Panc1 (cell line): ENCODE measurements at regions not wholly inside any gene's neighbourhood (a gene's known extent, or its start where the extent isn't known, plus 50 kb on each side); places are given as distances from the start of the nearest gene placed in this dataset.

Experiments used
- ATAC-seq: fragments of 200-7000 bp; cut with Tn5 transposase; 2 replicates; pipeline ENCODE4 v1.9.1; 2020; ENCODE audit warnings: mild to moderate bottlenecking, moderate library complexity
- BruUV-seq: library from RNA; stranded (reverse); fragments of 400-500 nt; replicated peaks from 2 replicates; lab custom pipeline; 2021; lab: Mats Ljungman, UMichigan
- CTCF ChIA-PET: fragments of 300-600 bp; sonication (Branson Sonifier 250); formaldehyde crosslinking; loops from one replicate; lab custom pipeline; 2022; ENCODE audit warnings: antibody characterized with exemption; lab: Charles Lee
- POLR2A ChIA-PET: fragments of 300-600 bp; sonication (Branson Sonifier 250); formaldehyde crosslinking; loops from one replicate; lab custom pipeline; 2022; ENCODE audit warnings: antibody characterized with exemption; lab: Charles Lee
- DNase-seq: peaks from one replicate; pipeline ENCODE4 v3.0.0-alpha.2; 2010; ENCODE audit warnings: low read depth, low spot score
- H3K27ac ChIP-seq: 2 replicates; pipeline ENCODE4 v1.5.1; 2011; ENCODE audit warnings: mild to moderate bottlenecking, low read length, inconsistent platforms
- H3K27me3 ChIP-seq: fragments of 200-500 bp; sonication (Bioruptor generic); 2 replicates; pipeline ENCODE4 v1.6.0; 2014; ENCODE audit warnings: low read length, inconsistent platforms; ENCODE audit not compliant: control insufficient read depth, insufficient read depth
- H3K36me3 ChIP-seq: fragments of 200-500 bp; sonication (Bioruptor generic); 2 replicates; pipeline ENCODE4 v1.5.1; 2014; ENCODE audit warnings: inconsistent platforms, mild to moderate bottlenecking, low read length, moderate library complexity; ENCODE audit not compliant: control insufficient read depth, insufficient read depth
- H3K4me1 ChIP-seq: 2 replicates; pipeline ENCODE4 v1.5.1; 2011; ENCODE audit warnings: inconsistent platforms, mild to moderate bottlenecking, low read length, moderate library complexity; ENCODE audit not compliant: control insufficient read depth, insufficient read depth
- H3K4me3 ChIP-seq, 2 experiments: 2 replicates each; pipeline ENCODE4 v1.5.1; 2011 to 2012; ENCODE audit warnings: low read depth in 2 of 2, low read length in 2 of 2, mild to moderate bottlenecking in 2 of 2, inconsistent platforms in 1 of 2, moderate library complexity in 1 of 2
- H3K9me3 ChIP-seq: fragments of 200-500 bp; sonication (Bioruptor generic); 2 replicates; pipeline ENCODE4 v1.5.1; 2014; ENCODE audit warnings: low read depth, mild to moderate bottlenecking, inconsistent platforms, low read length, moderate library complexity; ENCODE audit not compliant: control insufficient read depth, insufficient read depth
- CTCF ChIP-seq: fragments of 450-650 bp; IDR thresholded peaks from 2 replicates; pipeline ENCODE4 v1.5.1; 2017; ENCODE audit warnings: mild to moderate bottlenecking
- POLR2AphosphoS5 ChIP-seq: IDR thresholded peaks from 2 replicates; pipeline ENCODE4 v1.6.1; 2012; ENCODE audit warnings: mild to moderate bottlenecking, low read depth, low read length, moderate library complexity
- SIN3A ChIP-seq: IDR thresholded peaks from 2 replicates; pipeline ENCODE4 v1.6.1; 2012; ENCODE audit warnings: low read depth, mild to moderate bottlenecking, low read length, moderate library complexity, borderline replicate concordance; ENCODE audit not compliant: insufficient read depth
- TCF7L2 ChIP-seq: IDR thresholded peaks from 2 replicates; pipeline ENCODE4 v1.6.1; 2011; ENCODE audit warnings: mild to moderate bottlenecking, low read depth, low read length, inconsistent platforms
- in situ Hi-C: cut with HindIII; loops from 2 replicates; pipeline ENCODE4 v1.10.0; 2016; ENCODE audit warnings: low sequenced_read_pairs, low pct_unique_long_range_greater_than_20kb
- intact Hi-C: fragments of 100-400 bp; cut with micrococcal nuclease; formaldehyde crosslinking; loops from one replicate; pipeline ENCODE4 v1.10.0; 2022; ENCODE audit not compliant: unreplicated experiment
- TF ChIP-seq, protein P1 (sequence below), 2 experiments: IDR thresholded peaks; 2 replicates each; pipeline ENCODE4 v1.6.1; 2011 to 2012; ENCODE audit warnings: low read depth in 2 of 2, control low read depth in 1 of 2, low read length in 1 of 2, mild to moderate bottlenecking in 1 of 2, moderate library complexity in 1 of 2; ENCODE audit not compliant: insufficient read depth in 1 of 2

DNA sequence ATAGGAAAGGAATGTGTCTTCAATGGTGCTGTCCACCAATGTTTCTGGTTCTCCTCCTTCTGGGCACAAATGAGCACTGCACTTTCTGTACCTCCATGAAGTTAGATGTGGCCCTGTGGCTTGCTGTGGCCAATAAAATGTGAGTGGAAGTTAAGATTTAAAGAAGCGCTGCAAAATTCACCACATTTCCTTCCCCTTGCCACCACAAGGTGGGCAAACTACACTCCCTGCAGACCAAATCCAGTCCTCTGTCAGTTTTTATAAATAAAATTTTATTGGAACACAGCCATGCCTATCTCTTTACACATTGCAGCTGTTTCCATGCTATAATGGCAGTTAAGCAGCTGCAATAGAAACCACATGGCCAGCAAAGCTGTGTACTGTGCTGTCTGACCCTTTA is 141.4 kb upstream of the TMPO start:
- intact Hi-C loops, result loop anchor here (5.0 kb wide), 1 partner anchor 1387 kb away; no protein-coding TSS in a partner anchor
- BruUV-seq, result no TSS peak
- Histone ChIP-seq H3K27ac (no peak overlapping the region), H3K9me3 (no peaks in the 10 kb centered on the region), H3K27me3 (peaks cover 7% of the 10 kb centered on the region), H3K4me3 (no peak overlapping the region), H3K4me1 (no peaks in the 10 kb centered on the region; the same call in 1 of the 2 replicates), H3K36me3 (no peaks in the 10 kb centered on the region)
- in situ Hi-C loops, result no loop called here
- CTCF ChIA-PET, result interaction anchor here (0.7 kb wide), 1 partner anchor 23 kb away, joined by 3 read pairs; no protein-coding TSS in a partner anchor
- TF ChIP-seq POLR2AphosphoS5, result no peak
- TF ChIP-seq, protein P1, sequence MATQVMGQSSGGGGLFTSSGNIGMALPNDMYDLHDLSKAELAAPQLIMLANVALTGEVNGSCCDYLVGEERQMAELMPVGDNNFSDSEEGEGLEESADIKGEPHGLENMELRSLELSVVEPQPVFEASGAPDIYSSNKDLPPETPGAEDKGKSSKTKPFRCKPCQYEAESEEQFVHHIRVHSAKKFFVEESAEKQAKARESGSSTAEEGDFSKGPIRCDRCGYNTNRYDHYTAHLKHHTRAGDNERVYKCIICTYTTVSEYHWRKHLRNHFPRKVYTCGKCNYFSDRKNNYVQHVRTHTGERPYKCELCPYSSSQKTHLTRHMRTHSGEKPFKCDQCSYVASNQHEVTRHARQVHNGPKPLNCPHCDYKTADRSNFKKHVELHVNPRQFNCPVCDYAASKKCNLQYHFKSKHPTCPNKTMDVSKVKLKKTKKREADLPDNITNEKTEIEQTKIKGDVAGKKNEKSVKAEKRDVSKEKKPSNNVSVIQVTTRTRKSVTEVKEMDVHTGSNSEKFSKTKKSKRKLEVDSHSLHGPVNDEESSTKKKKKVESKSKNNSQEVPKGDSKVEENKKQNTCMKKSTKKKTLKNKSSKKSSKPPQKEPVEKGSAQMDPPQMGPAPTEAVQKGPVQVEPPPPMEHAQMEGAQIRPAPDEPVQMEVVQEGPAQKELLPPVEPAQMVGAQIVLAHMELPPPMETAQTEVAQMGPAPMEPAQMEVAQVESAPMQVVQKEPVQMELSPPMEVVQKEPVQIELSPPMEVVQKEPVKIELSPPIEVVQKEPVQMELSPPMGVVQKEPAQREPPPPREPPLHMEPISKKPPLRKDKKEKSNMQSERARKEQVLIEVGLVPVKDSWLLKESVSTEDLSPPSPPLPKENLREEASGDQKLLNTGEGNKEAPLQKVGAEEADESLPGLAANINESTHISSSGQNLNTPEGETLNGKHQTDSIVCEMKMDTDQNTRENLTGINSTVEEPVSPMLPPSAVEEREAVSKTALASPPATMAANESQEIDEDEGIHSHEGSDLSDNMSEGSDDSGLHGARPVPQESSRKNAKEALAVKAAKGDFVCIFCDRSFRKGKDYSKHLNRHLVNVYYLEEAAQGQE (IDR thresholded peaks at IDR 0.05; ENCODE audit: insufficient read depth in 1 of 2, low read depth in 2 of 2, low read length in 1 of 2), result no peak
- no peak for TF ChIP-seq TCF7L2
- TF ChIP-seq CTCF, result no peak
- TF ChIP-seq SIN3A, result no peak
- DNase-seq (no peak), ATAC-seq (no peak)
- POLR2A ChIA-PET, result no interaction called here

DNA sequence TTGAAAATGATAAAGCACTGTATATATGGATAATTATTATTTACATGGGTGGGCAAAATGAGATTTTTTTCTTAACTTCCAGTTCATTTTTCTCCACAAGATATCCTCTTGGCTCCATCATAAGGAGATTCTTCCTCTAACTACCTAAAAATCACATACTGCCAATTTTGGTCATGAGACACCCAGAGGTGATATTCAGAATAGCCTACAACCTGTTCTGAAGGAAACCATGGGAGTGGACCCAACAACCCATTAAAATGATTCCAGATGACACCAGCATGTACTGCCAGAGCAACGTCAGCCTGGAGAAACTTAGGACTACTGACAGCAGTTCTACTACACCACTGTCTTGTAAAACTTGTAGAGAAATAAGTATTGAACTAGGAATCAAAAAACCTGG is 136.3 kb upstream of the TMPO start:
- Histone ChIP-seq H3K27me3 (peaks cover 7% of the 10 kb centered on the region), H3K27ac (no peak overlapping the region), H3K4me3 (no peak overlapping the region), H3K4me1 (no peaks in the 10 kb centered on the region), H3K9me3 (no peaks in the 10 kb centered on the region), H3K36me3 (no peaks in the 10 kb centered on the region)
- intact Hi-C loops (no loop called here), in situ Hi-C loops (no loop called here)
- ATAC-seq (no peak), DNase-seq (no peak)
- CTCF ChIA-PET, result no interaction called here
- TF ChIP-seq CTCF (no peak; the same call in 1 of the 2 replicates), POLR2AphosphoS5 (no peak), TCF7L2 (no peak), SIN3A (no peak)
- TF ChIP-seq, protein P1 (IDR thresholded peaks at IDR 0.05; ENCODE audit: insufficient read depth in 1 of 2, low read depth in 2 of 2, low read length in 1 of 2), result no peak
- no TSS peak for BruUV-seq
- POLR2A ChIA-PET, result no interaction called here
